Right lobe of liver (tissue), 6 donors: ENCODE measurements at regions not wholly inside any gene's neighbourhood (a gene's known extent, or its start where the extent isn't known, plus 50 kb on each side); places are given as distances from the start of the nearest gene placed in this dataset.

ENCODE experiments used
- ATAC-seq, 4 donors: fragments of 200-7000 bp; cut with Tn5 transposase; one replicate each; pipeline ENCODE4 v1.9.1; 2020; ENCODE audit warnings: mild to moderate bottlenecking in 4 of 4, moderate library complexity in 4 of 4
- DNase-seq, 3 donors: peaks; one replicate each; pipeline ENCODE4 v3.0.0-alpha.2; 2020
- H3K27ac ChIP-seq, 3 donors: fragments of 200-600 bp; one replicate each; pipeline ENCODE4 v1.8.0; 2022
- H3K27me3 ChIP-seq, 2 donors: fragments of 200-600 bp; one replicate each; pipeline ENCODE4 v1.8.0; 2022
- H3K36me3 ChIP-seq, 4 donors: fragments of 200-600 bp; sonication (generic) in 1 of 4; one replicate each; pipeline versions ENCODE4 v1.5.1 to v1.8.0; 2017 to 2022; ENCODE audit warnings: control low read depth in 1 of 4
- H3K4me1 ChIP-seq, 4 donors: fragments of 200-600 bp; sonication (generic) in 1 of 4; one replicate each; pipeline versions ENCODE4 v1.5.1 to v1.8.0; 2017 to 2022; ENCODE audit warnings: control low read depth in 1 of 4
- H3K4me3 ChIP-seq, 3 donors: fragments of 200-600 bp; one replicate each; pipeline ENCODE4 v1.8.0; 2022
- H3K9me3 ChIP-seq, 4 donors: fragments of 200-600 bp; sonication (generic) in 1 of 4; one replicate each; pipeline versions ENCODE4 v1.5.1 to v1.8.0; 2017 to 2022; ENCODE audit warnings: control low read depth in 1 of 4
- POLR2A ChIP-seq: fragments of 450-650 bp; IDR thresholded peaks from one replicate; pipeline ENCODE4 v1.6.1; 2017; ENCODE audit warnings: antibody characterized with exemption, mild to moderate bottlenecking
- WGBS: methylation state at CpG from one replicate; pipeline ENCODE4 v1.1.6; 2018; ENCODE audit warnings: low coverage, low lambda C conversion rate; ENCODE audit not compliant: insufficient coverage; ENCODE audit errors: missing lambda C conversion rate; 5-methylcytosine and 5-hydroxymethylcytosine counted together
- intact Hi-C, 2 donors: fragments of 100-400 bp; cut with DNase I; formaldehyde crosslinking; loops; one replicate each; pipeline versions ENCODE4 v1.11.2 to v1.14.1; 2022
- TF ChIP-seq, protein P1 (sequence below), 4 donors: fragments of 200-600 bp in 3 of 4; fragments of 450-650 bp in 1 of 4; IDR thresholded peaks; one replicate each; pipeline versions ENCODE4 v1.5.1 to v1.8.0; 2016 to 2022; ENCODE audit warnings: antibody characterized with exemption in 4 of 4, mild to moderate bottlenecking in 2 of 4
- donor health status: DM: no; HTN: yes; CAD: no.
- donor health status: DM: no; HTN: no; CAD: no.
- donor health status: DM: no; HTN: no; CAD: no.
- donor health status: DM: no; HTN: yes; CAD: no.
- donor health status: DM: no; HTN: yes; CAD: no.

- H3K36me3 ChIP-seq, result no peaks in the 10 kb centered on the region
- no peaks in the 10 kb centered on the region for H3K9me3 ChIP-seq
- intact Hi-C loops, result no loop called here
- WGBS, result 59% methylated on average over 2 of the region's 2 CpGs
- H3K4me3 ChIP-seq, result no peak overlapping the region
- no peaks in the 10 kb centered on the region for H3K4me1 ChIP-seq
- no peak overlapping the region for H3K27ac ChIP-seq
- TF ChIP-seq, protein P1, sequence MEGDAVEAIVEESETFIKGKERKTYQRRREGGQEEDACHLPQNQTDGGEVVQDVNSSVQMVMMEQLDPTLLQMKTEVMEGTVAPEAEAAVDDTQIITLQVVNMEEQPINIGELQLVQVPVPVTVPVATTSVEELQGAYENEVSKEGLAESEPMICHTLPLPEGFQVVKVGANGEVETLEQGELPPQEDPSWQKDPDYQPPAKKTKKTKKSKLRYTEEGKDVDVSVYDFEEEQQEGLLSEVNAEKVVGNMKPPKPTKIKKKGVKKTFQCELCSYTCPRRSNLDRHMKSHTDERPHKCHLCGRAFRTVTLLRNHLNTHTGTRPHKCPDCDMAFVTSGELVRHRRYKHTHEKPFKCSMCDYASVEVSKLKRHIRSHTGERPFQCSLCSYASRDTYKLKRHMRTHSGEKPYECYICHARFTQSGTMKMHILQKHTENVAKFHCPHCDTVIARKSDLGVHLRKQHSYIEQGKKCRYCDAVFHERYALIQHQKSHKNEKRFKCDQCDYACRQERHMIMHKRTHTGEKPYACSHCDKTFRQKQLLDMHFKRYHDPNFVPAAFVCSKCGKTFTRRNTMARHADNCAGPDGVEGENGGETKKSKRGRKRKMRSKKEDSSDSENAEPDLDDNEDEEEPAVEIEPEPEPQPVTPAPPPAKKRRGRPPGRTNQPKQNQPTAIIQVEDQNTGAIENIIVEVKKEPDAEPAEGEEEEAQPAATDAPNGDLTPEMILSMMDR (IDR thresholded peaks at IDR 0.05), result no peak
- no peak for TF ChIP-seq POLR2A
- no peaks in the 10 kb centered on the region for H3K27me3 ChIP-seq
- ATAC-seq (no peak), DNase-seq (no peak)
Measured at GRCh38 chr12:78696267-78696666, 168.3 kb upstream of the SYT1 start.

GRCh38 chr12:78697817-78698415 lies 166.7 kb upstream of the SYT1 start:
- Histone ChIP-seq H3K9me3 (no peaks in the 10 kb centered on the region), H3K36me3 (no peaks in the 10 kb centered on the region), H3K27me3 (no peaks in the 10 kb centered on the region), H3K4me1 (no peaks in the 10 kb centered on the region), H3K4me3 (no peak overlapping the region), H3K27ac (no peak overlapping the region)
- ATAC-seq (no peak), DNase-seq (no peak)
- intact Hi-C loops, result no loop called here
- WGBS, result 66% methylated on average over 2 of the region's 2 CpGs
- TF ChIP-seq POLR2A, result no peak
- TF ChIP-seq, protein P1 (IDR thresholded peaks at IDR 0.05), result no peak

DNA sequence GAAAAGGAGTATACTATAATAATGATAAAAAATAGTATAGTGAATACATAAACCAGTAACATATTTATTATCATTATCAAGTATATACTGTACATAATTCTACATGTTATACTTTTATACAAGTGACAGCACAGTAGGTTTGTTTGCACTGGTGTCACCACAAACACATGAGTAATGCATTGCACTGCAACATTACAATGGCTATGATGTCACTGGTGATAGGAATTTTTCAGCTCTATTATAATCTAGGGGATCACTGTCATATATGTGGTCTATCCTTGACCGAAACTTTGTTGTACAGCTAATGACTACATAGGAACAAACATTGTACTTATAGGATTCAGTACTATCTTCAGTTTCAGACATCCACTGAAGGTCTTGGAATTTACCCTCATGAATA lies 165.8 kb upstream of the SYT1 start:
- Histone ChIP-seq H3K9me3 (no peaks in the 10 kb centered on the region), H3K27ac (no peak overlapping the region), H3K36me3 (no peaks in the 10 kb centered on the region), H3K27me3 (no peaks in the 10 kb centered on the region), H3K4me1 (no peaks in the 10 kb centered on the region), H3K4me3 (no peak overlapping the region)
- intact Hi-C loops, result no loop called here
- ATAC-seq (no peak), DNase-seq (no peak)
- 100% methylated on average over 1 of the region's 1 CpG for WGBS
- TF ChIP-seq, protein P1 (IDR thresholded peaks at IDR 0.05), result no peak
- TF ChIP-seq POLR2A, result no peak

DNA sequence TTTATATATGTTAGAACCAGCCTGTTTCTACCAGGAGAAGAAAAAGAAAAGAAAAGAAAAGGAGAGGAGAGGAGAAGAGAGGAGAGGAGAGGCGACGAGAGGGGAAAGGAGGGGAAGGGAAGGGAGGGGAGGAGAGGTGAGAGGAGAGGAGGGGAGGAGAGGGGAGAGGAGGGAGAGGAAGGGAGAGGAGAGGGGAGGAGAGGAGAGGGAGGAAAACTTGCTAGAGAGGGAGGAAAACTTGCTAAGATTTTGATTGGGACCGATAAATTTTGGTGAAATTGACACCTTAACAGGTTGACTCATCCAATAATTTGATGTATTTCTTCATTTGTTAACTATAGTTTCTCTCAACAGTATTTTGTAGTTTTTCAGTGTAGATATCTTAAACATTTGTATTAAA lies 164.0 kb upstream of the SYT1 start:
- TF ChIP-seq, protein P1 (IDR thresholded peaks at IDR 0.05), result no peak
- no peak for TF ChIP-seq POLR2A
- Histone ChIP-seq H3K27ac (no peak overlapping the region), H3K36me3 (no peaks in the 10 kb centered on the region), H3K9me3 (no peaks in the 10 kb centered on the region), H3K4me3 (no peak overlapping the region), H3K27me3 (no peaks in the 10 kb centered on the region), H3K4me1 (no peaks in the 10 kb centered on the region)
- ATAC-seq, result no peak
- no peak for DNase-seq
- WGBS, result 67% methylated on average over 3 of the region's 3 CpGs
- intact Hi-C loops, result no loop called here
